ENCODE measurements at regions not wholly inside any gene's neighbourhood (a gene's known extent, or its start where the extent isn't known, plus 50 kb on each side); places are given as distances from the start of the nearest gene placed in this dataset.

GRCh38 chr7:41578700-41579099 is 124.2 kb downstream of the INHBA start:
- ATAC-seq (ENCODE audit: low read depth), result no peak
- WGBS (ENCODE audit: insufficient coverage), result no CpG with 5 or more reads among the region's 1 CpG
- Histone ChIP-seq H3K79me2 (ENCODE audit: control insufficient read depth, insufficient read depth, low read length) (no peaks in the 10 kb centered on the region), H3K4me1 (ENCODE audit: control insufficient read depth in 2 of 2, insufficient read depth in 2 of 2, low read length in 2 of 2) (no peaks in the 10 kb centered on the region), H3K9ac (ENCODE audit: low read length) (no peak overlapping the region), H2AFZ (ENCODE audit: insufficient read depth, low read depth, low read length, poor library complexity, severe bottlenecking) (no peak overlapping the region), H3K9me3 (ENCODE audit: control extremely low read depth in 1 of 3, control insufficient read depth in 2 of 3, insufficient read depth in 1 of 3, low read length in 2 of 3) (no peaks in the 10 kb centered on the region), H3K36me3 (replicated peaks in 1 of 2; ENCODE audit: control extremely low read depth in 1 of 2, control insufficient read depth in 1 of 2, extremely low read depth in 1 of 2, insufficient read depth in 2 of 2, low read length in 1 of 2) (no peaks in the 10 kb centered on the region), H3K4me3 (ENCODE audit: control extremely low read depth in 1 of 5, extremely low read depth in 1 of 5, insufficient read depth in 1 of 5, low read depth in 2 of 5, low read length in 4 of 5) (no peak overlapping the region), H3K4me2 (replicated peaks; ENCODE audit: low read depth, low read length, poor library complexity, severe bottlenecking) (no peak overlapping the region), H4K20me1 (ENCODE audit: control insufficient read depth, insufficient read depth, low read length, poor library complexity, severe bottlenecking) (no peaks in the 10 kb centered on the region), H3K27me3 (replicated peaks in 1 of 4; ENCODE audit: control extremely low read depth in 1 of 4, control insufficient read depth in 3 of 4, insufficient read depth in 4 of 4, low read length in 3 of 4) (no peaks in the 10 kb centered on the region), H3K27ac (ENCODE audit: low read length in 2 of 2) (no peak overlapping the region)
- DNase-seq, result no peak
- Mint-ChIP-seq H3K9me3 (ENCODE audit: insufficient read depth) (no peaks in the 10 kb centered on the region), H3K27ac (no peak overlapping the region), H3K27me3 (peaks cover 7% of the 10 kb centered on the region), H3K4me1 (no peaks in the 10 kb centered on the region), H3K4me3 (no peak overlapping the region)
- CTCF ChIA-PET, result no interaction called here
- POLR2A ChIA-PET, result no interaction called here
- intact Hi-C loops (cut with micrococcal nuclease), result no loop called here
- TF ChIP-seq CTCF (IDR thresholded peaks at IDR 0.05), result no peak
- no peak for TF ChIP-seq EZH2 (IDR thresholded peaks at IDR 0.05; ENCODE audit: borderline replicate concordance, insufficient read depth, low read depth, low read length, poor library complexity, severe bottlenecking)

DNA sequence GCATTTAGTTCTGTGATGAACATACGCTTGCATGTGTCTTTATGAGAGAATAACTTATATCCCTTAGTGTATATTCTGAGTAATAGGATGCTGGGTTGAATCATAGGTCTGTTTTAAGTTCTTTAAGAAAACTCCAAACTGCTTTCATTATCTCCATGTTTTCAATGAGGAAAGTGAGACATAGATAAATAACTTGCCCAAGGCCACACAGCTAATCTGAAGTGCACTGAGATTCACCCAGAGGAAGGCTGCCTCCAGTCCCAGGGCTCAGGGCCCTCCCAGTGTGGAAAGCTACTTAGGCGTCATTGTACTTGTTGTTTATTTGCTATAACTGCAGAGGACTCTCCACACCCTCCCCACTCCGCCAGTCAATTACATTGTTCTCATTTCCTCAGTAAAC is 126.7 kb downstream of the INHBA start:
- WGBS (ENCODE audit: insufficient coverage), result no CpG with 5 or more reads among the region's 3 CpGs
- H3K36me3 ChIP-seq (replicated peaks in 1 of 2; ENCODE audit: control extremely low read depth in 1 of 2, control insufficient read depth in 1 of 2, extremely low read depth in 1 of 2, insufficient read depth in 2 of 2, low read length in 1 of 2), result no peaks in the 10 kb centered on the region
- no peaks in the 10 kb centered on the region for H3K27me3 ChIP-seq (replicated peaks in 1 of 4; ENCODE audit: control extremely low read depth in 1 of 4, control insufficient read depth in 3 of 4, insufficient read depth in 4 of 4, low read length in 3 of 4)
- ChIA-PET POLR2A (no interaction called here), CTCF (no interaction called here)
- no peaks in the 10 kb centered on the region for H3K79me2 ChIP-seq (ENCODE audit: control insufficient read depth, insufficient read depth, low read length)
- H3K4me2 ChIP-seq (replicated peaks; ENCODE audit: low read depth, low read length, poor library complexity, severe bottlenecking), result no peak overlapping the region
- DNase-seq (no peak), ATAC-seq (ENCODE audit: low read depth) (no peak)
- H3K4me1 Mint-ChIP-seq, result no peaks in the 10 kb centered on the region
- no peak overlapping the region for H3K27ac ChIP-seq (ENCODE audit: low read length in 2 of 2)
- intact Hi-C loops (cut with micrococcal nuclease), result no loop called here
- H2AFZ ChIP-seq (ENCODE audit: insufficient read depth, low read depth, low read length, poor library complexity, severe bottlenecking), result no peak overlapping the region
- H3K27ac Mint-ChIP-seq, result no peak overlapping the region
- H3K9me3 ChIP-seq (ENCODE audit: control extremely low read depth in 1 of 3, control insufficient read depth in 2 of 3, insufficient read depth in 1 of 3, low read length in 2 of 3), result no peaks in the 10 kb centered on the region
- no peaks in the 10 kb centered on the region for H4K20me1 ChIP-seq (ENCODE audit: control insufficient read depth, insufficient read depth, low read length, poor library complexity, severe bottlenecking)
- H3K4me3 ChIP-seq (ENCODE audit: control extremely low read depth in 1 of 5, extremely low read depth in 1 of 5, insufficient read depth in 1 of 5, low read depth in 2 of 5, low read length in 4 of 5), result no peak overlapping the region
- no peak overlapping the region for H3K4me3 Mint-ChIP-seq
- peaks cover 7% of the 10 kb centered on the region for H3K27me3 Mint-ChIP-seq
- no peak overlapping the region for H3K9ac ChIP-seq (ENCODE audit: low read length)
- TF ChIP-seq CTCF (IDR thresholded peaks at IDR 0.05), result no peak
- TF ChIP-seq EZH2 (IDR thresholded peaks at IDR 0.05; ENCODE audit: borderline replicate concordance, insufficient read depth, low read depth, low read length, poor library complexity, severe bottlenecking), result no peak
- H3K9me3 Mint-ChIP-seq (ENCODE audit: insufficient read depth), result no peaks in the 10 kb centered on the region
- H3K4me1 ChIP-seq (ENCODE audit: control insufficient read depth in 2 of 2, insufficient read depth in 2 of 2, low read length in 2 of 2), result no peaks in the 10 kb centered on the region
